Fibroblast of lung (primary cell): ENCODE measurements at regions not wholly inside any gene's neighbourhood (a gene's known extent, or its start where the extent isn't known, plus 50 kb on each side); places are given as distances from the start of the nearest gene placed in this dataset.
A peak's percentile ranks its signal among the peaks of the same experiment; 100 is the strongest.

Experiments
- DNase-seq, 2 donors: peaks; one replicate each; pipeline versions ENCODE4 v3.0.0 to v3.0.0-alpha.2; 2010; ENCODE audit warnings: low read depth in 2 of 2
- H2AFZ ChIP-seq: 2 replicates; pipeline ENCODE4 v1.5.1; 2012; ENCODE audit warnings: low read length, control low read depth, inconsistent platforms
- H3K27ac ChIP-seq: 2 replicates; pipeline ENCODE4 v1.5.1; 2011; ENCODE audit warnings: low read length, control low read depth; ENCODE audit not compliant: insufficient read depth
- H3K27me3 ChIP-seq: 2 replicates; pipeline ENCODE4 v1.5.1; 2011; ENCODE audit warnings: mild to moderate bottlenecking, low read length; ENCODE audit not compliant: control insufficient read depth, insufficient read depth
- H3K36me3 ChIP-seq: 2 replicates; pipeline ENCODE4 v1.5.1; 2011; ENCODE audit warnings: low read length; ENCODE audit not compliant: control insufficient read depth, insufficient read depth
- H3K4me1 ChIP-seq: 2 replicates; pipeline ENCODE4 v1.5.1; 2011; ENCODE audit warnings: low read length; ENCODE audit not compliant: control insufficient read depth, insufficient read depth; ENCODE audit errors: extremely low read depth
- H3K4me2 ChIP-seq: 2 replicates; pipeline ENCODE4 v1.5.1; 2011; ENCODE audit warnings: low read length, control low read depth; ENCODE audit not compliant: insufficient read depth; ENCODE audit errors: extremely low read depth
- H3K4me3 ChIP-seq, 4 experiments: fragments of 200-600 bp in 1 of 4; sonication (generic) in 1 of 4; replicated peaks in 1 of 4; 2 replicates each; pipeline ENCODE4 v1.5.1; 2011 to 2016; ENCODE audit warnings: low read length in 4 of 4, low read depth in 3 of 4, mild to moderate bottlenecking in 3 of 4, control low read depth in 2 of 4, inconsistent platforms in 1 of 4, mixed read lengths in 1 of 4; ENCODE audit not compliant: insufficient read depth in 1 of 4; ENCODE audit errors: control extremely low read depth in 1 of 4
- H3K79me2 ChIP-seq: 2 replicates; pipeline ENCODE4 v1.5.1; 2012; ENCODE audit warnings: mild to moderate bottlenecking, low read length, inconsistent platforms; ENCODE audit not compliant: control insufficient read depth, insufficient read depth
- H3K9ac ChIP-seq: 2 replicates; pipeline ENCODE4 v1.5.1; 2011; ENCODE audit warnings: mild to moderate bottlenecking, low read length, control low read depth; ENCODE audit not compliant: insufficient read depth
- H3K9me3 ChIP-seq: 2 replicates; pipeline ENCODE4 v1.5.1; 2012; ENCODE audit warnings: low read depth, low read length; ENCODE audit not compliant: control insufficient read depth, insufficient read depth
- H4K20me1 ChIP-seq: 2 replicates; pipeline ENCODE4 v1.5.1; 2011; ENCODE audit warnings: low read length; ENCODE audit not compliant: control insufficient read depth, insufficient read depth; ENCODE audit errors: extremely low read depth
- EZH2 ChIP-seq: IDR thresholded peaks from 2 replicates; pipeline ENCODE4 v1.5.1; 2012; ENCODE audit warnings: low read length, control low read depth, mild to moderate bottlenecking; ENCODE audit errors: missing control alignments
- TF ChIP-seq, protein P1 (sequence below), 2 donors: IDR thresholded peaks in 1 of 2; conservative IDR thresholded peaks in 1 of 2; 1 replicate in 1 of 2; 2 replicates in 1 of 2; pipeline ENCODE4 v1.5.1; 2011 to 2012; ENCODE audit warnings: low read length in 2 of 2, control low read depth in 1 of 2, inconsistent platforms in 1 of 2, low read depth in 1 of 2, mild to moderate bottlenecking in 1 of 2

DNA sequence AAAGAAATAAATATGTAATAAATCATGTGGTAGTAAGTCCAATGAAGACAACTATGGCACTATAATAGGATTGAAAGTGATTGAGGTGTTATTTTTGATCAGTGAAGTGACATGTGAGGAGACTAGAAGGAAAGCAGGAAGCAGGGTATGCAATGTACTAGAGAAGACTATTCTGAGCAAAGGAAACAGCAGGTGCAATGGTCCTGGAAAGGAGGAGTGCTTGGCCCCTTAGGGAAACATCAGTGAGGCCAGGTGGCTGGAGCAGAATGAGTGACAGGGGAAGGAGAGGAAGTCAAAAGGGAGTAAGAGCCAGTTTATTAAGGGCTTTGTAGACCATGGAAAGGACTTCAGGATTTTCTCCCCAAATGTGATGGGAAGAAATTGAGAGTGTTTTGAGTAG lies 207.6 kb upstream of the HCCS start:
- no peaks in the 10 kb centered on the region for H4K20me1 ChIP-seq
- DNase-seq: no peak
- H3K4me1 ChIP-seq: peaks cover 2% of the 10 kb centered on the region
- H3K4me2 ChIP-seq: no peak overlapping the region
- H3K36me3 ChIP-seq: no peaks in the 10 kb centered on the region
- no peak overlapping the region for H3K4me3 ChIP-seq
- H3K27ac ChIP-seq: no peak overlapping the region
- no peaks in the 10 kb centered on the region for H3K9me3 ChIP-seq
- no peaks in the 10 kb centered on the region for H3K27me3 ChIP-seq
- no peak overlapping the region for H2AFZ ChIP-seq
- no peak overlapping the region for H3K9ac ChIP-seq
- TF ChIP-seq, protein P1, sequence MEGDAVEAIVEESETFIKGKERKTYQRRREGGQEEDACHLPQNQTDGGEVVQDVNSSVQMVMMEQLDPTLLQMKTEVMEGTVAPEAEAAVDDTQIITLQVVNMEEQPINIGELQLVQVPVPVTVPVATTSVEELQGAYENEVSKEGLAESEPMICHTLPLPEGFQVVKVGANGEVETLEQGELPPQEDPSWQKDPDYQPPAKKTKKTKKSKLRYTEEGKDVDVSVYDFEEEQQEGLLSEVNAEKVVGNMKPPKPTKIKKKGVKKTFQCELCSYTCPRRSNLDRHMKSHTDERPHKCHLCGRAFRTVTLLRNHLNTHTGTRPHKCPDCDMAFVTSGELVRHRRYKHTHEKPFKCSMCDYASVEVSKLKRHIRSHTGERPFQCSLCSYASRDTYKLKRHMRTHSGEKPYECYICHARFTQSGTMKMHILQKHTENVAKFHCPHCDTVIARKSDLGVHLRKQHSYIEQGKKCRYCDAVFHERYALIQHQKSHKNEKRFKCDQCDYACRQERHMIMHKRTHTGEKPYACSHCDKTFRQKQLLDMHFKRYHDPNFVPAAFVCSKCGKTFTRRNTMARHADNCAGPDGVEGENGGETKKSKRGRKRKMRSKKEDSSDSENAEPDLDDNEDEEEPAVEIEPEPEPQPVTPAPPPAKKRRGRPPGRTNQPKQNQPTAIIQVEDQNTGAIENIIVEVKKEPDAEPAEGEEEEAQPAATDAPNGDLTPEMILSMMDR (conservative IDR thresholded peaks at IDR 0.05 in 1 of 2, IDR thresholded peaks at IDR 0.05 in 1 of 2; ENCODE audit: low read depth in 1 of 2, low read length in 2 of 2): no peak
- TF ChIP-seq EZH2: no peak
- H3K79me2 ChIP-seq: no peaks in the 10 kb centered on the region

DNA sequence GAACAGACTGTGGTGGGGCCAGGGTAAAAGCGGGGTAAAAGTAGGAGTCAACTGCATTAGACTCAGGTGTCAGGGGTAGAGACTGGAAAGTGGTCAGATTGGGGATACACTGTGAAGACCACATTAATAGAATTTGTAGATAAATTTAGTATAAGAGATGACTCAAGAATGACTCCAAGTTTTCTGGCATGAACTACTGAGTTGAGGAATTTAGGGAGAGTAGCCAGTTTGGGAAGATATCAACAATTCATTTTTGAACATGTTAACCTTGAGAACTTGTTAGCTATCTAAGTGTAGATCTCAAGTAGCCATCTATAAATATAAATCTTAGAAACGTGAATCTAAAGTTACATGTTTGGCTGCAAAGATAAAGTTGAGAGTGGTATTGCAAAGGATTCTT lies 206.9 kb upstream of the HCCS start:
- peak; percentile 40 to 73 for DNase-seq
- H3K36me3 ChIP-seq: no peaks in the 10 kb centered on the region
- peaks cover 2% of the 10 kb centered on the region for H3K4me1 ChIP-seq
- H3K4me3 ChIP-seq: no peak overlapping the region
- H3K27me3 ChIP-seq: no peaks in the 10 kb centered on the region
- H4K20me1 ChIP-seq: no peaks in the 10 kb centered on the region
- H2AFZ ChIP-seq: no peak overlapping the region
- TF ChIP-seq EZH2: no peak
- TF ChIP-seq, protein P1 (conservative IDR thresholded peaks at IDR 0.05 in 1 of 2, IDR thresholded peaks at IDR 0.05 in 1 of 2; ENCODE audit: low read depth in 1 of 2, low read length in 2 of 2): no peak
- no peaks in the 10 kb centered on the region for H3K79me2 ChIP-seq
- no peaks in the 10 kb centered on the region for H3K9me3 ChIP-seq
- no peak overlapping the region for H3K27ac ChIP-seq
- no peak overlapping the region for H3K4me2 ChIP-seq
- no peak overlapping the region for H3K9ac ChIP-seq

DNA sequence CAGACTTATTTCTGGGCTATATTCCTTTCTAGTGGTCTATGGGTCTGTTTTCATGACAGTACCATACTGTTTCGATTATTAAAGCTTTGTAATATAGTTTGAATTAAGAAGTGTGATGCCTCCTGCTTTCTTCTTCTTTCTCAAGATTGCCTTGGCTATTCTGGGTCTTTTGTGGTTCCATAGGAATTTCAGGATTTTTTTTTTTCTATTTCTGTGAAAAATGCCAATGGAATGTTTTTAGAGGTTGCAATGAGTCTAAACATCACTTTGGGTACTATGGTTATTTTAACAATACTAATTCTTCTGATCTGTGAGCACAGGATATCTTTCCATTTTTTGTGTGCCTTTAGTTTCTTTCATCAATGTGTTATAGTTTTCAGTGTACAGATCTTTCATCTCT lies 204.3 kb upstream of the HCCS start:
- Histone ChIP-seq H2AFZ (no peak overlapping the region), H3K4me2 (no peak overlapping the region), H3K9me3 (no peaks in the 10 kb centered on the region), H3K9ac (no peak overlapping the region), H3K79me2 (no peaks in the 10 kb centered on the region), H3K27ac (no peak overlapping the region), H3K4me1 (peaks cover 2% of the 10 kb centered on the region), H3K27me3 (no peaks in the 10 kb centered on the region), H3K4me3 (no peak overlapping the region), H4K20me1 (no peaks in the 10 kb centered on the region), H3K36me3 (no peaks in the 10 kb centered on the region)
- TF ChIP-seq EZH2: no peak
- TF ChIP-seq, protein P1 (conservative IDR thresholded peaks at IDR 0.05 in 1 of 2, IDR thresholded peaks at IDR 0.05 in 1 of 2; ENCODE audit: low read depth in 1 of 2, low read length in 2 of 2): no peak
- peak in 1 of 2 donors; percentile 25 for DNase-seq
